ENCODE measurements at regions not wholly inside any gene's neighbourhood (a gene's known extent, or its start where the extent isn't known, plus 50 kb on each side); places are given as distances from the start of the nearest gene placed in this dataset.
"Not testable (repeated sequence)": the region's sequence is repeated elsewhere in the genome, so short reads cannot be mapped to it uniquely, and the experiment has no call there.

- peak; percentile 13 for DNase-seq (ENCODE audit: low read depth, low spot score)
Observed at GRCh38 chr7:125136755-125137532, 207.3 kb upstream of the POT1 start.

GRCh38 chr7:125136341-125136740 lies 206.7 kb upstream of the POT1 start:
- DNase-seq (ENCODE audit: low read depth, low spot score) = no peak

- no peak for DNase-seq (ENCODE audit: low read depth, low spot score)
Observed at GRCh38 chr7:125130173-125130572, 200.5 kb upstream of the POT1 start.

GRCh38 chr7:125127304-125127703 lies 197.7 kb upstream of the POT1 start:
- no peak for DNase-seq (ENCODE audit: low read depth, low spot score)

DNA sequence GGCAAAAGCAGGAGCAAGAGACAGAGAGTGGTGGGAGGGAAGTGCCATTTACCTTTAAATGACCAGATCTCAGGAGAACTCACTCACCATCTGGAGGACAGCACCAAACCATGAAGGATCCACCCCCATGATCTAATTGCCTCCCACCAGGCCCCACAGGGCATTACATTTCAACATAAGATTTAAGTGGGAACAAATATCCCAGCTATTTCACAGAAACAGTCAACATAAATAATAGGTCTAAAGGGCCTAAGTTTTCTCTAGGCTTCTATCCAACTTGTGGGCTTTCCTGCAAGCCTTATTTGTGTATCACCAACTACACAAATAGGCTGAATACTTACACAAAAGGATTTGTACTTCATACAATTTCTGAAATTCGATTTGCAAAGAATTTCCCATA lies 196.8 kb upstream of the POT1 start:
- no peak for DNase-seq (ENCODE audit: low read depth, low spot score)

- DNase-seq (ENCODE audit: low read depth, low spot score) = no peak
Observed at GRCh38 chr7:125125315-125125714, 195.7 kb upstream of the POT1 start.

GRCh38 chr7:125122173-125122572 lies 192.5 kb upstream of the POT1 start:
- DNase-seq (ENCODE audit: low read depth, low spot score) = no peak

DNA sequence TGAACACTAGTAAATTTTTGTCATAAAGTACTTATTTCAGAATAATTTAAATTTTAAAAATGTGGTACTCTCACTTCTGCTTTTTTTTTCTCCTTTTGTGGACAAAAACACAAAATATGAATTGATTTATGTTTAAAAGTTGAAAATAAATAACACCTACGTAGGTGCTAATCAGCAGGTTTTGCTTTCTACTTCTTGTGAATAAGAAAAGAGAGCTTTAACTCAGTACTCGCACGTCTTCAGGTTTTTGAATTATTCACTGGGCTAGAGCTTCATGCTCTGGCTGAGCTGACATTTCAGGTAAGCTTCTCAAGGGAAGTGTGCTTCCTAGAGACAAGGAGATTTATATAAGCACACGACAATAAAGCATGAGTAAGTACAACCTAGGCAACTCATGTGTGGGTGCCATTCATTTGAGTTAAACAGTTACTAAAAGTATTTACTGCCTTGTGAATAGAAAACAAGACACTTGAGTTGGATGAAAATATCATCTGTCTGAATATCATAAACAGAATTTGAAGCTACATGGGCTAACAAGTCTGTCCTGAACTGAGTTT lies 190.0 kb upstream of the POT1 start:
- no peak for DNase-seq (ENCODE audit: low read depth, low spot score)

DNA sequence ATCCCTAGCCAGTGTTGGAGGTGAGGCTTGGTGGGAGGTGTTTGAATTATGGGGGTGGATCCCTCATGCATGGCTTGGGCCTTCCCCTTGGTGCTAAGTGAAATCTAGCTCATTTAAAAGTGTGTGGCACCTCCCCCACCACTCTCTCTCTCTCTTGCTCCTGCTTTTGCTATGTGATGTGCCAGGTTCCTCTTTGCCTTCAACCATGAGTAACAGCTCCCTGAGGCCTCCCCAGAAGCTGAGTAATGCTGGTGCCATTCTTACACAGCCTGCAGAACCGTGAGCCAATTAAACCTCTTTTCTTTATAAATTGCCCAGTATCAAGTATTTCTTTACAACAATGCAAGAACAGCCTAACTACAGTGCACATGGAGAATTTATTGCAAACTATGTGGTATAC lies 188.8 kb upstream of the POT1 start:
- no peak for DNase-seq (ENCODE audit: low read depth, low spot score)

DNA sequence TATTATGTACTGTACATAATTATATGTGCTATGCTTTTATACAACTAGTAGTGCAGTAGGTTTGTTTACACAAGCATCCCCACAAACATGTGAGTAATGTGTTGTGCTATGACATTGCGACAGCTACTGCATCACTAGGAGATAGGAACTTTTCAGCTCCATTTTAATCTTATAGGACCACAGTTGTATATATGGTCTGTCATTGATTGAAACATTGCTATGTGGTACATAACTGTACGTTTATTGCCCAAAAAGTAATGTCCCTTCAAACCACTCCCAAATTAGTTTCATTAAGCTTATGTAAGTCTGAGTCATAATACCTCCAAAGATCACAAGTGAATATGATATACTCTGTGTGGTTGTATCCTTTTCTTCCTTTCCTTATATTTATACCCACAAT lies 183.2 kb upstream of the POT1 start:
- DNase-seq (ENCODE audit: low read depth, low spot score) = no peak

DNA sequence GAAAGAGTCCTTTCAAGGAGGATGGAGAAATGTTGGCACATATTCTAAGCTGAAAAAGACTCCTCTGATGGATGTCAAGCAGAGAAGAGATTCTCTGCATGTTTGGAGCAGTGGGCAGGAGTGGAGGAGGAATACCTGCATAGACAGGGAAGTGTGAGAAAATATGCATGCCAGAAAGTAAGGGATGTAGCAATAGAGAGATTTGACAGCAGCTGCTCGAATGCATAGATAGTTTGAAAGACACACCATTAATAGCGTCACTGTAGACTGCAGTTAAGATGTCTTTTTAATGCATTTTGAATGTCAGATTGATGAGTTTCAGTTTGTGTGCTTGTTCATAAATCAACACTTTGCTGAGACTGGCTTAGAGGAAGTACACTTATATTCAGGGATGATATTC lies 169.9 kb upstream of the POT1 start:
- DNase-seq (ENCODE audit: low read depth, low spot score) = no peak

DNA sequence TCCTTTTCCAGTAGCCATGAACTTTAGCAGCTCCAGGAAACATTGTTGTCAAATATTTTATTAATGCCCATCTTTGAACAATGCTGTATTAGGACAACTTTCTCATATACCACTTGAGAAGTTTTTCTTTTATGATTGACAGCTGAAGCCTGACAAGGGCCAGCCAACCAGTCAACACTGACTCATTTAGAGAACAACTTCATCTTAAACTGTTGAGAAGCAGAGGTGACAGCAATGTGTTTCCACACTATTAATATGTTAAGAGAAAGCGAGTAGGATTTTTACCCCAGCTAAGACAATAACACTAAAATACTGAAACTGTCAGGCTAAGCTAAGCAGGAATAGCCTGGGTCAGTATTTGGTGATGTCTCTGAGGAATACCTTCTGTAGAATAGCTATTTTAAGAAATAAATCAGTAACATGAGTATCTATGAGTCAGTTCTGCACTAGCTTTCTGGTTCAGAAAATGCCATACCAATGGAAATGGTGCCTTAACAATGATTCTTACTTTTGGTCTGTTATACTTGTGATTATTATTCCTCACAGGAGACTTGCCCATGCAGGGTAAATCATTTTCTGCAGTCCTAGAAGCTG lies 168.8 kb upstream of the POT1 start:
- DNase-seq (ENCODE audit: low read depth, low spot score) = no peak

DNA sequence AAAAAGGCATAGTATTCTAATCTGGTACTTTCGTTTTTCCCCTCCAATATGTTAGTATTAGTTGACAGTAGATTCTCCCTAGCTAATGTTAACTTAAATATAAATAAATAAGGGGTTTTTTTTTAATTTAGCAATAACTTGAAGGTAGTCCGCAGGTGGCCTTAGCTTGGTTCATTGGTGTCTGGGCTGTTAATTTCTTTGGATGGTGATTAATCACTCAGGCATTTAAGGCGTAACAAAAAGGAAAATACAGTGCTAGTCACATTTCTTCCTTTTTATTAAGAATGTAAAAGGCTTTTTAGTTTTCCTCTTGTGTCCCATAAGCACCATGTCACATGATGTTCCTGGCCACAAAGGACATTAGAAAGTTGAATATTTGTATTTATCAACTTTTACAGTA lies 161.0 kb upstream of the POT1 start:
- no peak for DNase-seq (ENCODE audit: low read depth, low spot score)

GRCh38 chr7:125089171-125089570 lies 159.5 kb upstream of the POT1 start:
- DNase-seq (ENCODE audit: low read depth, low spot score) = no peak

- no peak for DNase-seq (ENCODE audit: low read depth, low spot score)
Observed at GRCh38 chr7:125088555-125088954, 158.9 kb upstream of the POT1 start.

DNA sequence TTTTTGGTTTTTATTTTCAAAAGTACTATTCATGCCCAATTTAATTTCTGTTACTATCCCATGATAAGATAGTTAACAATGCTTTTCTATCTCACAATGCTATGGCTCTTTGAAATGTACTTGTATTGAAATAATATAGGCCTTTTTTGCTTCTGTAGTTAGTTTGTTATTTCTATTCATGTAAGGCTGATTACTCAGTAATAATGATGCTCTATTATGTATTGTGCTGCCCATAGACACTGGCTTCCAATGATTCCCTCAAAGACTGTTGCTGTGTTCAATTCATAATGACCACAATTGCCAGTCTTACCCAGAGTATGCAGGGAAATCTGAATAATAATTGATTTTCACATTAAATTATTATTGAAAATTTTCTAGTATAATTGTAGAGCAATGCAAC lies 155.5 kb upstream of the POT1 start:
- DNase-seq (ENCODE audit: low read depth, low spot score) = no peak

DNA sequence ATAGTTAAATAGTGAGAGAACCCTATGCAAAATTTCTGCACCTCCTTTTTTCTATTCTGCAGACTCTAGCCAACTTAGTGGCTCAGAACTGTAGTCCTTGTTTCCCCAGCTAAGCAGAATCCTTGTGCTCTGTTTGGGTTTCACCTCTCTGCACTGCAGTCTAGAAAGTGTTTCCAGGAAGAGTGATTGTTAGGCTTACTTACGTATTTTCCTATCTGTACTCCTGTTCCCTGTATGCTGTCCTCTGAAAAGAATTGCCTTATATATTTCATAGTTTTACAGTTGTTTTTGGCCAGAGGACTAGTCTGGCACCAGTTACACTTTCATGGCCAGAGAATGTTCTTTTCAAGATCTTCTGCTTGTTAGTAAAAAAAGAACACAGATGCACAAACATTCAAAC lies 154.6 kb upstream of the POT1 start:
- no peak for DNase-seq (ENCODE audit: low read depth, low spot score)

GRCh38 chr7:125074141-125074540 lies 144.5 kb upstream of the POT1 start:
- no peak for DNase-seq (ENCODE audit: low read depth, low spot score)

DNA sequence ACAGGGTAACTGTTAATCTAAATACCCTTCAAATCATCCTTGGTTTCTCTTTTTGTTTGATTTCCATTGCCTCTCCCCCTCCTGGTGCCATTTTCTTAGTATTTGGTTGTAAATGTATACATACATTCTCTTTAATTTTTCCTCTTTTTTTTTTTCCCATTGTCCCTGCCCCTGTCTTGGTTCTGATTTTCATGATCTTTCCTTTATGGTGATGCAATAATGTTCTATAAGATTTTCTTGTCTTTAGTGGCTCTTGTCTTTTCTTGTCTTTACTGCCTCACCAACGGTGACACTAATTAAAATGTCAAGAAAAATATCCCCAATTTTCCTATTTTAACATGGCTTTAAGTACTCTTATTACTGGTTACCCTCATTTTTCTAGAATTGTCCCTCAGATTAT lies 135.9 kb upstream of the POT1 start:
- no peak for DNase-seq (ENCODE audit: low read depth, low spot score)

GRCh38 chr7:125065001-125065400 lies 135.4 kb upstream of the POT1 start:
- no peak for DNase-seq (ENCODE audit: low read depth, low spot score)

DNA sequence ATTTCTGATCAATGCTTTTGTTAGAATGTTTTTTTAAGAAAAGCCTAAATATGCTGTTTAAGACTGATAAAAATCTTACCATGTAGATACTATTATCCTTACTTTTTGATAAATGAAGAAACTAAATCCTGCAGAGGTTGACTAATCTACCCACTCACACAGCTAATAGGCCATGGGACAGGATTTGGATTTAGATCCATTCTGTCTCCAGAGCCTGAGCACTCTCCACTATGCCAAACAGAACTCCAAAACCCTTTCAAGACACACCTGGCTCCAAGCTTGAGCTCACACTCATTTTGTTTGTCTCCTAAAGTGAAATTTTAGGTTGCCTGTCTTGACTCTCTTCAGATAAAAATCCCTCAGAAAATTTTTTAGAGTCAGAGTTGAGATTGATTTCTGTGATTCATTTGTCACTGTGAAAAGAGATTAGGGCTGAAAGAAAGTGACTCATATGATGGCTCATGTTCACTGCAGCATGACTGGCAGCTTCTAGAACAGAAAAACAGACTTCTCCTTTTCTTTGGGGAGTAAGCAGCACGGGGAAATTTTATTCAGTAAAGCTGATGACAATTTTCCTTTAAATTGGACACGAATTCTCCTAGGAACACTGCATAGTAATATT lies 132.3 kb upstream of the POT1 start:
- DNase-seq (ENCODE audit: low read depth, low spot score) = peak; percentile 19

DNA sequence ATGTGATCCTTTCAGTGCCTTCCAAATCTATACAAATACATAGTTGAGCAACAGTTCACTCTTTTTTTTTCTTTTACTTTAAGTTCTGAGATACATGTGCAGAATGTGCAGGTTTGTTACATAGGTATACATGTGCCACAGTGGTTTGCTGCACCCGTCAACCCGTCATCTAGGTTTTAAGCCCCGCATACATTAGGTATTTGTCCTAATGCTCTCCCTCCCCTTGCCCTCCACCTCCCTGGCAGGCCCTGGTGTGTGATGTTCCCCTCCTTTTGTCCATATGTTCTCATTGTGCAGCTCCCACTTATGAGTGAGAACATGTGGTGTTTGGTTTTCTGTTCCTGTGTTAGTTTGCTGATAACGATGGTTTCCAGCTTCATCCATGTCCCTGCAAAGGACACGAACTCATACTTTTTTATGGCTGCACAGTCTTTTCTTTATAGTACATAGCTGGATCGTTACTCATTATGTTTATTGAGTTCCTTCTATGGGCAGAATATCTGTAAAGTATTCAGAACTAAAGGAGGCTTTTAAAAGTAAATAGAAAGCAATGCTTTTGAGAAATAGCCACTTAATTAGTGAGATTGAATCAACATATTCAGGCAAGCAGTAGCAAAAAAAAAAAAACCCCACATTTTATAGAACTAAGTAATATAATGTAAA lies 131.6 kb upstream of the POT1 start:
- not testable (repeated sequence) for DNase-seq (ENCODE audit: low read depth, low spot score)

Data from pulmonary artery endothelial cell (primary cell).